Fibroblast of skin of back (primary cell): ENCODE measurements at regions not wholly inside any gene's neighbourhood (a gene's known extent, or its start where the extent isn't known, plus 50 kb on each side); places are given as distances from the start of the nearest gene placed in this dataset.

Experiments used
- DNase-seq: peaks from one replicate; pipeline ENCODE4 v3.0.0-alpha.2; 2013

DNA sequence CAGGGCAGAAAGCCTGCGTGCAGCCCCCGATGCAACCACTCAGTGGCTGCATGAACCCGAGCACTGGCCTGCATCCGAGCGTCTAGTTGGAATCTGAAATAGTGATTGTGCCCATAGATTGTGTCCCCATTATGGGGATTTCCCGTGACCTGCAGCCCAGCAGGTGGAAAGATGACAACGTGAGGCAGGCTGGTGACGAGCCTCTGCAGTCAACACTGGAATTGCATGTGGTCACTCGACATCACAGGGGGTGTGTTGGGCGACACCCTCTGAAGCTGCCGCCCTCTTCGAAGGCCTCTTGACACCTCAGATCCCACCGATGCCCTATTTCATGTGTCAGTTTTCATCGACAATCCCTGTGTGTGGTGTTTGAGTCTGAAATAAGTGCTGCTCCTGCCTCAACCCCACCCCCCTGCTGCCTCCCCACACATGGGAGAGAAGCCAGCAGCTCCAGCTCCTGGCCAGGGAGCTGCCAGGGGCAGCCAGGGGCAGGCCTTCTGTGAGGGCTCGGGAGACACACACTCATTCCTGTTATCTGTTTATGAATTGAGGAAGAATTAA, 172.0 kb upstream of the B3GAT1 start:
- no peak for DNase-seq

DNA sequence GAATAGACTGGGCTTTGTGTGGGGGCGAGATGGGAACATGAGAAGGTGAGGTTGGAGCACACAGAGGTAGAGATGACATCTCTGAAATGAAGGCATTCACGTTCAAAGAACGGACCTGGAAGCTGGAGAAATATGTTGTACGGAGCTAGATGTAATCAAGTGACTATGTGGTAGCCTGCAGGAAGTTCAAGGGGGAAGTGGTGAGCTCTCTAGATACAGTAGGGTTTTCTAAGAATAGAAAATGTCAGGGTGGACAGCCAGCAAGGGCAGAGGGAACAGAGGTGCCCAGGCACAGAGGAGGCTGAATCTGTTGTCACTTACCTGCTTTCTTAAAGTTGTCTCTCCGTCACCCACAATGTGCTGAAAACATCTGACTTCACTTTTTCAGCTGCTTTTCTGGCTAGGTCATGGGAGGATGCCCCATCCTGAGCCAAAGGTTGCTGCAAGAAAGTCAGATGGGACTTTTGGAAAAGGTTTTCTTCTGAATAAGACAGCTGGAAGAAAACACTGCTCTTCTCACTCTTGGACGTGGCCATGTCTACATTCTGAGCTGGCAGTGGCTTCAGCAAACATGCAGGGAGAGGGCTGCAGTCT, 171.5 kb upstream of the B3GAT1 start:
- no peak for DNase-seq

DNA sequence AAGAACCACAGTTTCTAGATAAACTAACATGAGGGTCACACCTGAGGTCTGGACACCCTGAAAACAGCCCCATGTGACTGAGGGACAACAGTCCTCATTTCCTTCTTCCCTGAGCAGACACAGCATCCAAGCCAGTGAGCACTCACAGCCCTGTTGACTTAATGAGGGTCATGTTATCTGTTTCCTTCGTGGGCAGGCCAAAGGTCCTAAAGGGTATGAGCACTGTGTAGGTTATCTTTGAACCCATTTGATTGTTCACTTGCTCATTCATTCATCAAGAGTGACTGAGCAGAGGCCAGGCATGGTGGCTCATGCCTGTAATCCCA, 170.7 kb upstream of the B3GAT1 start:
- no peak for DNase-seq

DNA sequence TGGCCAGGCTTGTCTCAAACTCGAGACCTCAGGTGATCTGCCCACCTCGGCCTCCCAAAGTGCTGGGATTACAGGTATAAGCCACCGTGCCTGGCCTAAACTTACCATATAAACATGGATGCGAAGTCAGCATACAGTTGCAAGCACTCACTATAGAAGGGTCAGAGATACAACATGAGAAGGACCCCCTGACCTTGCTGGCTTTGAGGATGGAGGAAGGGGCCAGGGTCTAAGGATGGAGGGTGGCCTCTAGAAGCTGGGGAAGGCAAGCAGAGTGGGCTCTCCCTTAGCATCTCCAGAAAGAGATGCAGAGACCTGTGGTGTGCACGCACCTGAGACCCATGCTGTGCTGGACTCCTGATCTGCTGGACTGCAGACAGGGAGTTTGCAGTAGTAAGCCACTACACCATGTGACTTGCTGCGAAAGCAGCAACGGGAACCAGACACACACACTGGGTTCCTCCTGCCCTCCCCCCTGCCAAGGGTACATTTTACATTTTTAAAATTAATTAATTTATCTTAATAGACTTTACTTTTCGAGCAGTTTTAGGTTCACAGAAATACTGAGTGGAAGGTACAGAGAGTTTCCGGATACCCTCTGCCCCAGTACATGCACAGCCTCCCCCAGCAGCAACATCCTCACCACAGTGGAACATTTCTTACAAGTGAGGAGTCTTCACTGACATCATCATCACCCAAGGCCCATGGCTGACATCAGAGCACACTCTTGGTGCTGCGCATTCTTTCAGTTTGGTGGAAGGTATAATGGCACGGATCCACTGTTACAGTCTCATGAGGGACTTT, 170.1 kb upstream of the B3GAT1 start:
- no peak for DNase-seq

DNA sequence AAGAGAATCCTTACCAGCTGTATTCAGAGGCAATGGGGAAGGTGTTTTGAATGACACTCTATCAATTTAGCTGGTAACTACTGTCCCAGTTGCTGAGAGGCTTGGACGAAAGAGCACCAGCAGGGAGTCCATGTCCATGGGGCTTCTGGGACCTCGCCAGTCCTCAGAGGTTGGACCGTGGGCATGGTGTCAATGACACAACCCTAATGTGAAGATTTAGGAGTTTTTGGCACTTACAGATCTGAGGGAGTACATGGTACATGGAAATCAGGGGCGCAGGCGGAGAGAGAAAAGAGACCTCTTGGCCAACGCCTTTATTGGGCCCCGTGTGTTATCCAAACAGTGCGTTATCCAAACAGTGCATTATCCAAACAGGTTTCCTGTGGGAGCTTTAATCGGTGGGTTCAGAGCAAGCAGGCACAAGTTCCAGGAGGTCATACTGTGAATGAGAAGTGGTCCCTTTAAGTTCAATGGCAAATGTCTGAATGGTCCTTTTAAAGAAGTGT, 169.1 kb upstream of the B3GAT1 start:
- DNase-seq: no peak

DNA sequence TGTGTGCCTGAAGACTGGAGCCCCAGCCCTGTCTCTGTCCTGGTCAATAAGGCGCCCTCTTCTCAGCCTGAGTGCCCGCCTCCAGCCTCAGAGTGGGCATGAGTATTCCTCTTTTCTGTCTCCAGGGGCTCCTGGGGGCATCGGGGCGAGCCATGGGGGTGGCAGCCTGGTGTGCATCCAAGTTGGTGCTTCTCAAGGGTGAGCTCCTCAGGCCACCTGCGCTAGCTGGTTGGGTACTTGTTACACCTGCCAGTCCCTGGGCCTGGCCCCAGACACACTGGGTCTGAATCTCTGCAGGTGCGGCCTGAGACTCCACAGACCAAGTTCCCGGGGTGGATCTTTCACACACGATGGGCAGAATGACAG, 168.6 kb upstream of the B3GAT1 start:
- DNase-seq: no peak

DNA sequence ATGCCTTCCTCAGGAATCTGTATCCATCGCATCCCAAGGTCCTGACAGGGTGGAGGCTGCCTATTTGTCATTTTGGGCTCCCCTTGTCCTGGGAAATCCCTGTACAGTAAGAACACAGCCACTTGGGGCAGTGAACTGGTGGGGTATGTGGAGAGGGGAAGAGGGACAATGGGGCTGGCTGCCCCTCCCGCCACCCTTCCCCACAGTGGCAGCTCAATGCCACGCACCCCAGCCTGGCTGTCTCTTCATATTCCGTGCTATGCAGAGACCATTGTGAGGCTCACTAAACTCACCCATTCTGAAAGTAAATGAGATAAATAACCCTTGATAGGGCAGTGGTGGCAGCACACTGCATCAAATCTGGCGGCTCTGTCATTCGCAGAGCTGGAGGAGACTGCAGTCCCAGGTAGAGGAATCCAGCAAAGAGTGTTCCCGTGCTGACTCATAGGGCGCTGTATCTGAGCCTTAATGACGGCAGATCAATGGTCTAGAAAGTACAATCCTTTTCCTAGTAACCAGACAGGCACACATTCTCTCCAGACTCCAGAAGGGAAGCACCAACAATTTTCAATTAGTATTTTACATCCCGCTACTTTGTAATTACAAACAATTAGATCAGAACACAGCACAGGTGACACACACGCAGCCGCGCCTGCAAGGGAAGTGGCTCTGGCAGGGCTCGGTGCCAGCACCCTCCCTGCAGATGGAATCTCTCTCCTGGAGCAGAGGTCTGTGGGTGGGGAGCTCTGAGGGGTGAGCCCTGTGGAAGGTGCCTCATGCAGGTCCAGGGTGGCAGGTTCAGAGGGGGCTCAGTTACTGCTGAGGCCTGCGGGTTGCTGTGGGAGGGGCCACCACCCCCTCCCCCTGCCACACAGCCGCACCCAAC, 167.9 kb upstream of the B3GAT1 start:
- no peak for DNase-seq

DNA sequence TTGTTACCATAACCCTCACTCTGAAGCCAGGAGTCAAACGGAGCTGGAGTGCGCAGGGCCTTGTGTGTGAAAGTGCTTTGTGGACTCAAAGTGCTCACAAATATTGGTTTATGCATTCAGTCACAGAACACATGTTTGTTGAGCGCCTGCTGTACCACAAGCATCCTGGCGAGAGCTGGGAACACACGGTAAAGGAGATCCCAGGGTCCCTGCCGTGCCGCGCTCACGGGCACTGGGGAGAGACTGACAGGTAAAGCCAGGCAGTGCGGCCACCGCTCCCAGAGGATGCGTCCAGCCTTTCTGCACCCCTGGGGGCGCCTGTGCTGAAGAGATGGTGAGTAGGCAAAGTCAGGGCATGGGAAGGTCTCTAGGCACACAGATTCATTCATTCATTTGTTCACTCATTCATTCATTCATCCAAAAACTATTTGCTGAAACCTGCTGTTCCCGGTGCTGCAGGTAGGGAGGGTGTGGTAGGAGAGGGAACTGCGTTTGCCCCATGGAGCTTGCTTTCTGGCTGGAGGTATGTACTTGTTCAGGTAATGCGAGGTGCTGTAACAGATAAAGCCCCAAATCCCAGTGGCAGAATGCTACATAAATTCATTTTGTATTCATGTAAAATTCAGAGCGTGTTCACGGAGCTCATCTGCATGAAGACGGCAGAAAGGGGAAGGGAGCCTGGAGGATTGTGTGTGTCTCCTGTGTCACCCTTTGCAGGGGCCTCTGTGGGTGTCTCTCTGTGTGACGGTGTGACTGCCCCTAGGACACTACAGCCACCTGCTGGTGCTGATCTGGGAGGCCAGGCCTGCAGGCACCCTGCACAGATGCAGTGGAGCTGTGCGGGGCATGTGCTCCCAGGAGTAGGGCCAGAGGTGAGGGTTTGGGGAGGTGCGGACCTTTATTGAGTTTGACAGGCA, 167.0 kb upstream of the B3GAT1 start:
- no peak for DNase-seq

DNA sequence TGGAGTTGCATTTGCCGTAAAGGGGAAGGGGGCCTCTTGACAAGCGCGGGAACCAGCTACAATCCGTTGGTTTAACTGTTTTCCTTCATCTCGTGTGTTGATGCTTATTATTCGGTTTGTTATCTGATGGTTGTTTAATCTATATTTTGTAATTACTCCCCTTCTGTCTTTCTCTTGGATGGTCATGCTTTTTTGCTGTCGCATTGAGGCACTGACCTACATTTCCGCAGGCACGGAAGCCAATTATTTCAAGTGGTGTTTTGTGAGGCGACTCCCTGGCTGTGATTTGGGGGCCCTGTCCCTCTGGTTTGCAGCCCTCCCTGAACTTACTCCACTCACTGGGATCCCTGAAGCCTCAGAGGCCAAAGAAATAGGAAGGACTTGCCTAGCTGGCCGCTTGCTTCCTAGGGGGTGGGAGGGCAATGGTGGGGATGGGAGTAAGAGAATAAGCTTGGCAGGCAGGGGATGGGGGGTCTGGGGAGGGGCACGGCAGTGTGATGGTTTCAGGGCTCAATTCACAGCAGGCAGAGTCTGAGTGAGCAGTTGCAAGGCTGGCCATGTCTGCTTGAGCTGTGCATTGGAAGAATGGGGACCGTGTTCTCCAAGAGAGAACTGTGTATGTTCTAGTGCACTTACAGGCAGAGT, 165.8 kb upstream of the B3GAT1 start:
- no peak for DNase-seq

DNA sequence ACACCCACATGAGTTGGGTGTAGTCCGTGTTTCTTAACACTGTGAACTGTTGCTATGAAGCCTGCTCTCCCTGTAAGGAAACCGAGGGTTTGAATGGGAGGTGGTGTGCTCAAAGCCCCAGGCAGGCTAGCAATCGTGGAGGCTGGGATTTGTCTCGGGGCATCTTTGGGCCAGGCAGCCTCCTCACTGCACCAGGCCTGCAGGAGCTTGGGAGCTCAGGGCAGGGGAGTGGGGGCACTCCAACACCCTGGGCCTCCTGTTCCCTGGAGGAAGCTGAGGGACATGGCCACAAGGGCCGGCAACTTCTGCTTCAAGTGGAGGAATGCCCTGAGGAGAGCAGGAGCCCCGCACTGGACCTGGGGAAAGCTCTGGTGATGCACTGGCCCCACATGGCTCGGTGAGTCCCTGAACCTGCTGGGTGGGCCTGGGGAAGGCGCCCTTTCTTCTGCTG, 164.7 kb upstream of the B3GAT1 start:
- DNase-seq: no peak

DNA sequence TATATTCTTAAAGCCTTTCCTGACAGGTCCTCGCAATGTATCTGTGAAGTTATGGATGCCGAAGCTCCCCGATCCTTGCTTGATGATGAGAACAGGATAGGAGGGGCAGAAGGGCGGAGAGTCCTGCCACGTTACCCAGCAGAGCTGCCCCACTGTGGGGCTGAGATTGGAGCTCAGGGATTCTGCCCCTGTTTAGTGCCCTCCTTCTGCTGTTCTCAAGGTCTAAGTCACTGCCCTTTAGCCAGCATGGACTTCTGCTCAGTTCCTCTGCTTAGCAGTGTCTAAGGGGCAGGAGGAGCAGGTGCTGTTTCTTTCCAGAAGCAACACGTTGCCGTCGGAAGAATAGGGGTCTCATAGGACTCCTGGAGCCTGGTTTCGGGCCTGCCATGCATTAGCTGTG, 164.2 kb upstream of the B3GAT1 start:
- no peak for DNase-seq

DNA sequence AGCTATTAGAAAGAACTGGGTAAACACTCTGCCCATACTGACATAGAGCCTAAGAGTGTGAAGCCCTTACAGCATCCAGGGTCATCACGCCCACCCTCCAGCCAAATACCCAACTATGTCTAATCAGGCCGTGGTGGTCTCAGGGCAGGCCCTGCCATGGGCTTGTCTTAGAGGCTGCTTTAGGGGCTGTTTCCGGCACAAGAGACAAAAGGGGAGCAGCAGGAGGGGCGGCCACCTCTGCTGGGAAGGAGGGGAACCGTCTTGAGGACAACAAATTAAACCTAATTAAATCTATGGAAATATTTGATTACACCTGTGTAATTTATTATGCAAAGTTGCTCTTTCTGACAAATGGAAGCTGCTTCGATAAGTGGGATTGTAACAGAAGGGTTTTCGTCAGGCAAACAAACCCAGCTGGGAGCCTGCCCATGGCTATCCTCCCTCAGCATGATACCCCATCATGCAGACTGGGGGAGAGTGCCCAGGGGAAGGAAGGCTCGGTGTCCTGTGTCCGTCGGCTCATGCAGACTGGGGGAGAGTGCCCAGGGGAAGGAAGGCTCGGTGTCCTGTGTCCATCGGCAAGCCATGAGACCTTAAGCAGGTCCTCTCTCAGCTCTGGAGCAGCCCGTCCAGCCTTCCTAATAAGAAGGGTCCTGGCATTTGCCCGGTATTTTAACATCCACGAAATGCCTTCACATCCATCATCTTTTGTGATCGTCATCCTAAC, 163.6 kb upstream of the B3GAT1 start:
- DNase-seq: no peak

DNA sequence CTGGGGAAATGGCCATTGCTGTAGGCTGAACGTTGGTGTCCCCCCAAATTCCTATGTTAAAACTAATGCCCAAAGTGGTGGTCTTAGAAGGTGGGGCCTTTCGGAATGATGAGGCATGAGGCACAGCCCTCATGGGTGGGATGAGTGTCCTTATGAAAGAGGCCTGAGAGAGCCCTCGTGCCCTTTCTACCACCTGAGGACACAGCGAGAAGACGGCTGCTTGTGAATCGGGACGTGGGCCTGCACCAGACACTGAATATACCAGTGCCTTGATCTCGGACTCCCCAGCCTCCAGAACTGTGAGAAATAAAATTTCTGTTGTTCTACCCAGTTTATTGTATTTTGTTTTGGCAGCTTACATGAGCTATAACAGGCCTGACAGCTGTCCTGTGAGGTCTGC, 162.9 kb upstream of the B3GAT1 start:
- DNase-seq: no peak

DNA sequence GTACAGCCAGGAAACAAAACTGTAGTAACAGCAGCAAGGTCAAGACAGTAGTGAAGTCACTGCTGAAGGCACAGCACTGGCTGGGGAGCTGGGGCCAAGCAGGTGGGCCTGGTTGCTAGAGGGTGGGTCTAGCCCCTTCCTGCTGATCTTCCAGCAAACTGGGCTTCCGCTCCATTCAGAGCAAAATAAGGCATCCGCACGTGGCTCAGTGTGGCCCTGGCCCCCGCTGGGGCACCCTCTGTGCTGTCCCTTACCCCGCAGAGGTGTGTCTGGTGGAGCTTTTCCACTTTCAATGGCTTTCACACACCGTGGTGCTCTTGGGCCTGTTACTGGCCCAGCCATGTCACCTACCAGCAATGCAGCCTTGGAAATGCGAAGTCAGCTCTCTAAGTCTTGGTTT, 162.4 kb upstream of the B3GAT1 start:
- no peak for DNase-seq

DNA sequence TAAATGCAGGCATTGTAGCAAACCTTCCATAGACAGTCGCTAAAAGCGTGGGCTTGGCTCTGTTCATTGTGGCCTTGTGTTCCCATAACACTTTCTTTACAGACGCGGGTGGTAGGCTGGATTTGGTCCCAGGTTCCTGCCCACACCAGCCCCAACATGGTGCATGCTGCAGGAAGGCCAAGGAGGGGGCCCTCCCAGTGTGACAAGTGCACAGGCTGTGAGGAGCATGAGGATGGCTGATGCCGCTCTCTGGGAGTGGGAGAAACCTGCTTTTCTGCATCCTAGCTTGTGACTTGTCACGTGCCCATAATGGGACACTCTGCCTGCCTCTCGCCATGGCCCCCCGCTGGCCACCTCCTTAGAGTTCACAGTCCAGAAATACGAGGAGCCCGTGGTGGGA, 161.8 kb upstream of the B3GAT1 start:
- no peak for DNase-seq

DNA sequence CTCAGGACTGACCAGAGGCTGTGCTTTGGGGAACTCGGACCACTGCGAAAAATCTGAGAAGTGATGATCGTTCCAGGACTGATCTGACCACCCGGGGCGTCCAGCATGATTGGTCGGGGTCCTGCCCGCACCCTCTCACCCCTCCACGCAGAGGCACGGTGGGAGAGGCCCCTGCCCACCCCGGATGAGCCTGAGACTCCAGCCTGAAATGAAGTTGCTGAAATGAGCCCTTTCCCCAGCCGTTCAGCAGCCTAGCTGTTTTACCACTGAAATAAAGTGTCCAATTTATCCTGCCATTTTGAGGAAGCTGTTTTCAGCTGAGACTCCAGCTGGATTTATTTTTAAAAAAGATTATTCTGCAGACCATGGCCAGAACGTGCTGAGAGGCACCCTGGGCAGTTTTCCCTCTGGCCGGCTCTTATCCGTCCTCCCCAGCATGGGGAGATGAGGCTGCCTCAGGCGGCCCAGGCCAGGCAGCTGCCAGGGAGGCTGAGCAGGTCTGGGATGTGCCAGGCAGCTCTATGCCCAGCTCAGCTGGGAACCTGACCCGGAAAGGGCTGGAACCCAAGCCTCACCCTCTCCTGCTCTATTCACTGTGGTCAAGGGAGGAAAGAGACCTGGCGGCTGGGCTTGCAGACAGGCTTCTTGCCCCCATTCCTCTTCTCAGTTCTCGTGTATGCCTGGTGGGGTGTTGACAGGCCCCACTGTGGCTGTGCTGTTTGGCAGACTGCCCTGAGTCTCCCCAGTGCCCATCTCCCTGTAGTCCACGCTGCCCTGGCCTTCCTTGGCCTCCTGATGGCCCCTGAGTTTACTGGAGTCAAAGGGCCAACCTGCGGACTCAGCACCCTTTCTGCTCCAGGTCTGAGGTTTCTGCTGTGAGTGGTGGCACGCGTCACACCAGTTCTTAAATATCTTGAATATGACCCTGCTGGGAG, 161.0 kb upstream of the B3GAT1 start:
- DNase-seq: no peak

DNA sequence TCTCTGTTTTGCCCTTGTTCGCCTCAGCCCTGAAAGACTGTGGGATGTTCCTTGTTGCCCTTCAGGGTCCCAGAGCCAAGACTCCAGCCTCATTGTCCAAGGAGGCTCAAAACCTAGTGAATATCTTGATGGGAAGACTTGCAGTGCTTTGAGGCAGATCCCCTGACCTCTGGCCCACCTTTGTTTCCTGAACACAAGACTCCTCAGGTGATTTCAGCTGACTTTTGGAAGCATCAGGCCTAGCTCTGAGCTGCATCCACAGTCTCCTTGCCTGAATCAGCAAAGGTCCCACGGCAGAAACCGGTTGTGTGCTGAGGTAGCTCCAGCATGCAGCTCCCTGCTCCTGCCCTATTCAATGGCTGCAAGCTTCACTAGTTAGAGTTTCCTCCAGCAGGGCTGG, 159.3 kb upstream of the B3GAT1 start:
- DNase-seq: no peak

DNA sequence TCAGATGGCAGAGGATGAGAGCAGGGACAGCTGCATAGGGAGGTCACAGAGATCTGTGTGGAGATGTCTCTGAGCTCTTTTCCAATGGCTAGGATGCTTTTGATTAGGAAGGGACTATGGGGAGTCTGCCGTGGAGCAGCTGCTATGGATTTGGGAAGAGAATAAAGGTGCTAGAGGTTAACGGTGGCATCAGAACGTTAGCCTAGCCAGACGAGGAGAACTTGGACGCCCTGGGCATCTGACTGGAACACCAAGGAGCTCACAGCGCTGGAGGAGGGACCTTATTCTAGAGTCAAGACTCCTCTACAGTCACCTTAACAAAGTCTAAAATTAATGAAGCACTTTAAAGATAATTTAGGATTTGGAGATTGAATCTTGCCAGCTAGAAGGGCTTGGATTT, 157.2 kb upstream of the B3GAT1 start:
- no peak for DNase-seq

DNA sequence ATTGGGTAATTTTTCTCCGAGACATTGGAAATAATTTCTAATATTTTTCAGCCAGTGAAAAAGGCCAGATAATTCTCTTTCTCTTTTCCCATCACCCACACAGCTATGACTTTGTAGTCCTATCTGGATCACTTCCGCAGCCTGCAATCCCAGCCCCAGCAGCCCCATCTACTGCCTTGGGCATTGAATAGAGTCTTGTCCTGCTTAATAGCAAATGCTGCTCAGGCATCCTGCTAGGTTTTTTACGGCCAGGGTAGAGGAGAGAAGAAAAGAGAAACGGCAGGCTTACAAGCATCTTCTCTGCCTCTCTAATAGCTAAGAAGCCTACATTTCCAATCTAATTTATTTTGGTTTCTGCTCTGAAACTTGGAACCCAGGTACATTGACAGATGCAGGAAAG, 154.3 kb upstream of the B3GAT1 start:
- DNase-seq: no peak
